ENCODE measurements at regions not wholly inside any gene's neighbourhood (a gene's known extent, or its start where the extent isn't known, plus 50 kb on each side); places are given as distances from the start of the nearest gene placed in this dataset.

DNA sequence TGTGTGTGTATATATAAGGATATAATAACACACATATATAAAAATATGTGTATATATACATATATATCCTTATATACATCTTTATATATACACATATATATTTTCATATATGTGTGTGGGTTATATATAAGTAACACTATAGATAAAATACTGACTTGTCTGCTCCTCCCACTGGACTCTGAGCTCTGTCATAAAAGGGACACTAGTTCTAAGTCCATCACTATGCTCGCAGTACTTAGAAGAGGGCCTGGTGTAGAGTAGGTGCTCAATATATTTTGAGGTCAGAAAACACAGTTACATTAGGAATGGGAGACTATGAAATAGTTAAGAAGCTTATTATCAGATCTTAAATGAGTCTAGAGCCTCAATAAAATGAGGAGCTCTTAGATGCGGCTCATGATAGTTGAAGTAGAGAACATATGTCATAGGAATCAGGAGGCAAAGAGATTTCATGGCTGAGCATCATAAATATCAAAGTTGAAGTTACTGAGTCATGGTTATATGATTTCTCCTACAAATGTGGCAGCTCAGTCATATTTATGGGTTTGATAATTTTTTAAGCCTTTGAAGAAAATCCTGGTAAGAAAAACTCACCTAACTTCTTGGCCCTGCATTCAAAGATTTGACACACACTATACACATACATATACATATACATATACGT, 371.2 kb upstream of the THBS1 start:
- DNase-seq (ENCODE audit: low read depth): no peak

DNA sequence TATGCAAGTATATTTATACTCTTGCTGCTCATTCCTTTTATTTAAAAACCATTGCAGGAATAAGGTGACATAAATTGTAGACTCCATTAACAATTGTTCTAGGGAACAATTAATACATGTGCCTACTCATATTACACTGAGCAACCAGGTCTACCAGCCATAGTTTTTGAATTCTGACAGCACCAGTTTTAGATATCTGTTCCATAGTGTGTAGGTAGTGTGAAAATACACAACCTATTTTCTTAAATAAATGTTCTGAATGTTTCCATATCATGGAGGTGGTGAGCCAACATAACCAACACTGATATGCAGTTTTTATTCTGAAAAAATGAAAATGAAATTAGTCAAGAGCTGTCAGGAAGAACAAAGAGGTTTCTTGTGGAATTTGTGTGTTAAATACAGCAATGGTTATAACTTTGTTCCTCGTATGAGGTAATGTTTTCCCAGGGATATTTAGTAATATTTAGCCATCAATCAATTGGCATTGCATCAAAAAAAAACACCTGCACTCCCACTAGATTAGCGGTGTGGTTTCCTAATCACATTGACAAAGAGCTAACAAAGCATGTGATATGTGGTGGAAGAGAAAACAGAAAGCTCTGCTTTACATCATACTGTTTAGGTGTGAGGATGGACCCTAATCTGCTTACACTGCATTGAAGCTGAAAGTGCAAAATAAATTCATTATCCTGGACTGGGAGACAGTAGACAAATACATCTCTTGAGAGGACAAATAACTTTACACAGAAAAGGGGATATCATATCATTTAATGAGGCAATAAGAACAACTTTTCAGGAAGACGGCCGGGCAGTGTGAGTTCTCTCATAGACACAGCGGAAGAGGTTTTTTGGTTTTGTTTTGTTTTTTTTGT, 369.5 kb upstream of the THBS1 start:
- DNase-seq (ENCODE audit: low read depth): no peak

DNA sequence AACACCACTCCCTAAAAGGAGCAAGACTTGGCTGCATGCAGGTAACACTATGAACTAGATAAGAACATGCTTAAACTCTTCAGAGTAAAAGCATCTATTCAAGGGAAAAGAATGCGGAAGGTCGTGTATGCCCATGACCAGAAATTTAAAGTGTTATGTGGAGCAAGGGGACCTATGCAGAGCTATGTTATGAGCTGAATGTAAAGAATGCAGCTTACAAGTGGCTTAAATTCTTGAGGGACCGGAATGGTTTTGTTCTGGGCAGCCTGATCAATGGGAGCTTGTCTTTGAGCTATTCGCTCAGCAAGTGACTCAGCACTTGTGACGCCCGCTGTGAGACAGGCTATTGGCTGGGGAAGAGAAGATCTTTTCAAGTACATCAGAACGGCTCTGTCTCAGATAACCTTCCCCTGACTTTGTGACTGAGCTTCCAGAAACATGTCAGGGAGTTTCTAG, 367.5 kb upstream of the THBS1 start:
- no peak for DNase-seq (ENCODE audit: low read depth)

DNA sequence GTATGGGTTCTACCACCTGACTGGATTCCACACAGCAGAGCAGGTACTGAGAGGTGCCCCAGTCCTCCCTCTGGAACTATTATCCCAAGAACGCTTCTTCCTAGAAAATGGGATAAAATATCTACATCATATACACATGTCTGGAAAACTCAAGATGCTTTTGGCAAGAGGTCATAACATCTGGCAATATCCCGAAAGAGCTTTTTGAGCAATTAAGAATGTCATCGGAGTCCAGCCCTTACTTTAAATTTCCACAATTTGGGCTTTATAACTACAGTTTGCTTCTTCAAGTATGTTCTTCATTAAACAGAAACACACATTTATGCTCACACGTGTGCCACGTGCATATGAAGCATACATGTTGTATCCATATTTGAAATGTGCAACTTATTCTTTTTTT, 365.9 kb upstream of the THBS1 start:
- no peak for DNase-seq (ENCODE audit: low read depth)

DNA sequence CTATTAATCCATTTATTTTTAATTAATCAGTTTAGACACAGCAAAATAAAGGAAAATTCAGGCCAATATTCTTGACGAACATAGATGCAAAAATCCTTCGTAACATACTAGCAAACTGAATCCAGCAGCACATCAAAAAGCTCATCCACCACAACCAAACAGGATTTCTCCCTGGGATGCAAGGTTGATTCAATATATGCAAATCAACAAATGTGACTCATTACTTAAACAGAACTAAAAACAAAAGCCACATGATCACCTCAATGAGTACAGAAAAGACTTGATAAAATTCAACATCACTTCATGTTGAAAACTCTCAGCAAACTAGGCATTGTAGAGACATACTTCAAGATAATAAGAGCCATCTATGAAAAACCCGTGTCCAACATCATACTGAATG, 364.1 kb upstream of the THBS1 start:
- no peak for DNase-seq (ENCODE audit: low read depth)

DNA sequence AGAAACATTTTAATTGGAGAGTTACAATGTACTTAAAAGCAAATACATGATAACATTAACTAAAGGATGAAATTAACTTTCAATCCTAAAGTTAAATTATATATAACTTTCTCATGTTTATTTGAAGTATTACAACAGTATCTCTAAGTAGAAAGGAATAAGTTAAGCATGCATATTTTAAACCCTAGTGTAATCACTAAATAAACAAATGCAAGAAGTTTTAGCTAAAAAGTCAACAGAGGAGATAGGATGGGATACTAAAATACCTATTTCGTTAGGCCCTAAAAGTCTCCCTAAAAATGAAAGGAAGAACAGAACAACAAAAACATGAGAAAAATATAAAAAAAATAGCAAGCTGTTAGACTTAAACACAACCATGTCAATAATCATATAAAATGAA, 361.3 kb upstream of the THBS1 start:
- no peak for DNase-seq (ENCODE audit: low read depth)

DNA sequence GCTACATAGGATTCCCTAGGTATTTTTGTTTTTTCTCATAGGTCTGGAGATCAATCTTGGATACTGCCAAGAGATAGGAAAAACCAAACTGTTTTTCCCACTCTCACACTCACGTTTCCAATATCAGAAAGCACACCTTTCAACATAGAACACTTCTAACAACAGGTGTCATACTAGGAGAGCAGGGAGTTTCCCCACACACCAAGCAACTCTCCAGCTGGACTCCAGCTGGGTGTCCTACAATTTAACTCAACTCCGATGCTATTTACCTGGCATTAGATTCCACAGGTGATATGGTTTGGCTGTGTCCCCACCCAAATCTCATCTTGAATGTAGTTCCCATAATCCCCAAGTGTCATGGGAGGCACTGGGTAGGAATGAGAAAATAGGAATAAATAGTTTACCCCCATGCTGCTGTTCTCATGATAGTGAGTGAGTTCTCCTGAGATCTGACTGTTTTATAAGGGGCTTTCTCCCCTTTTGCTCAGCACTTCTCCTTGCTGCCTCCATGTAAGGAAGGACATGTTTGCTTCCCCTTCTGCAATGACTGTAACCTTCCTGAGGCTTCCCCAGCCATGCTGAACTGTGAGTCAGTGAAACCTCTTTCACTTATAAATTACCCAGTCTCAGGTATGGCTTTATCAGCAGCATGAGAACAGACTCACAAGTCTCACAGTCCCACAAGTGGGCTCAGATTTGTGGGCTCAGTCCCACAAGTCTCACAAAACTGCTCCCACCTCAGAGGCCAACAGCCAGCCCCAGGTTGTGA, 354.5 kb upstream of the THBS1 start:
- no peak for DNase-seq (ENCODE audit: low read depth)

DNA sequence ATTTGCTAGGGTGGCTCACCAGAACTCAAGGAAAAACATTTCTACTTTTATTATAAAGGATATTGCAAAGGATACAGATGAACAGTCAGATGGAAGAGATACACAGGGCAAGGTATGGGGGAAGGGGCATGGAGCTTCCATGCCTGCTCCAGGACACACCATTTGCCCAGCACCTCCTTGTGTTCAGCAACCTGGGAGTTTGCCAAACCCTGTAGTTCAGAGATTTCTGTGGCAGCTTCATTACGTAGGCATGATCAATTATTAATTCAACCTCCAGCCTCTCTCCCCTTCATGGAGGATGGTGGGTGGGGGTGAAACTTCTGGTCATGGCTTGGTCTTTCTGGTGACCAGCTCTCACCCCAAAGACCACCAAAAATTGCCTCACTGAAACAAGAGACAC, 353.9 kb upstream of the THBS1 start:
- DNase-seq (ENCODE audit: low read depth): no peak

DNA sequence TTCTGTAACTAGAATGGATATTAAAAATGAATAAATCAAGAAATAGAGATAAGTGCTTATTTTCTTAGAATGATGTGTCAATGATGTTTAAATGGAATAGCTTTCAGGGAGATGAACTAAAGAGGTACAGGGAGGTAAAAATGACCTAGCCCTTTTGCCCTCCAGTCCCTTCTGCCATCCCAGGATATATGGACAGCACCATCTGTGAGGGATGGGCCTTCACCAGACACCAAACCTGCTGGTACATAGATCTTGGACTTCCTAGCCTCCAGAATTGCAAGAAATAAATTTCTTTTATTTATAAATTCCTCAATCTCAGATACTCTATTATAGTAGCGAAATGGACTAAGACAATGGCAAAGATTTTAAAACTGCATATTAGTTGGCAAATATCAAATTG, 352.0 kb upstream of the THBS1 start:
- no peak for DNase-seq (ENCODE audit: low read depth)

DNA sequence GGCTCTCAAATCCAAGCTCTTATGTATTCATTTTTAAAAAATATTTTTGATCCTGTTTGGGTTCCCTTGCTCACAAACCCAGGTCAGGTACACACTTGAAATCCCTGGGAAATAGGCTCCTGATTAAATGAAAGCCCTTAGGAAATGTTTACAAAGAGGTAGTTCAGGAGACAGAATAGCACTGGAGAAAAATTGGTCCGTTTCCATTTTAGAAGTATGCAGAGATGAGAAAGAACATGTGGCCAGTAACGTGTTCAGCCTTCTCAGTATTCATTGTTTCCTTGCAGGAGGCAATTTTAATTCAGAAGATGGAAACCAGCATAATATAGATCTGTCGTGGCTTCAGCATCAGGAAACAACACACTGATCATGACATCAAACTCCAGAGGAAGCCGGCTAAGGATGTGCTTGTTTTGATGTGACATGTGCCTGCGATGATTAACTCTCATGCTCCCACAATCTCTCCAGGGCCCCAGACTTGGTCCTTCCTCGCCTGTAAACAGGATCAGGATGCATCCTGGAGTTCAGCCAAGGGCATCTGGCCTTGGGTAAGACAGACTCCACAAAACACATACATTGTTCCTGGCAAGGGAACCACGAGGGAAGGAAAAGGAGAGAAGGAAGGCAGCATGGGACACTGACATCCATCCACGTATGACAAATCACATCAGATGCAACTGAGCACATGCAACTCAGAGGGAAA, 350.5 kb upstream of the THBS1 start:
- DNase-seq (ENCODE audit: low read depth): no peak

DNA sequence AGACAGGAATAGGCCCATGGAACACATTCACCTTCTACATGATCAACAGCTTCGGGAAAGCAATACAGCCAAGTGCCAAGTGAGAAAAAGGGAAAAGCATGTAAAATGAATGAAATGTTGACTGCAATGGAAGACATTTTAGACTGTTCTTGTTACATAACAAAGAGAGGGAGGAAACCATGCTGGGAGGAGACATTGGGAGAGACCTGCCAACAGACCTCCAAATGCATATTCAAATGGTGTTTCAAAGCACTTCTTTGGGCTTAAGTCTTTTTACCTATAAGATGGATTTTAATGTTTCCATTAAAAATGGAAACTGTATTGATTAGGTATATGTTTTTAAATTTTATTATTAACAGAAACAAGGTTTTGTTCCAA, 350.0 kb upstream of the THBS1 start:
- no peak for DNase-seq (ENCODE audit: low read depth)

DNA sequence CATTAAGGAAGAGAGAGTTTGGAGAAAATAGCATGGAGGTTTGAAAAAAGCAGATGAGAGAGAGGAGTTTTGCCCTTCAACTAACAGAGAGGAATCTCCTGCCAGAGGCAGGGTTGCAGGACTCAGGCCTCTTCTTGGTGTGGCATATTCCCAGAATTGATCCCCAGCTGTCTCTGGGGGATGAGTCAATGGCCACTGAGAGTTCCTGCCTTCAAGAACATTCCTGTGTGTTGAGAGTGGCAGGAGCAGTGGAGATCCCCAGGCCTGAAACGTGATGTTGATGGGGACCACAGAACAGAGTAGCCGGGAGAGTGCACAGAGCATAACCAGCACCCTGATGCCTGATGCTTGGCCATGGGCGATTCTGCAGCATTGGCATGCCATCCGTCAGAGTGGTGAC, 348.4 kb upstream of the THBS1 start:
- DNase-seq (ENCODE audit: low read depth): no peak

DNA sequence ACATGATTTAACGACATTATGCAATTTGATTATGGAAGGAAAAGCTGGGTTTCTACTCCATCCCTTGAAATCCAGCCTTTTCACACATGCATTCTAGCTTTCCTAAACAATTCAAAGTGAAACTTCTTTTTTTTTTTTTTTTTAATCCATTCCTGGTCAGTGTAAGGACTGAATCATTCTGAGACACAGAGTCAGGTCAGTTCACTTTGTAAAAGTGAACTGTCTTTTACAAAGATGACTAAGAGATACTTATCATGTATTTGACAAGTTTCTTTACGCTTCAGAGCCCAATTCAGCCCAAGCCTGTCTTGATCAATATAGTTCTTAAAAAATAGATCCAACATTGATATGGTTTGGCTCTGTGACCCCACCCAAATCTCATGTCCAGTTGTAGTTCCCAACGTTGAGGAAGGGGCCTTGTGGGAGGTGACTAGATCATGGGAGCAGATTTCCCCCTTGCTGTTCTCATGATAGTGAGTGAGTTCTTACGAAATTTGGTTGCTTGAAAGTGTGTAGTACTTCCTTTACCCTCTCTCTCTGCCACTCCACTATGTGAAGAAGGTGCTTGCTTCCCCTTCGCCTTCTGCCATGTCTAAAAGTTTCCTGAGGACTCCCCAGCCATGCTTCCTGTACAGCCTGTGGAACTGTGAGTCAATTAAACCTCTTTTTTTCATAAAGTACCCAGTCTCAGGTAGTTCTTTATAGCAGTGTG, 345.6 kb upstream of the THBS1 start:
- DNase-seq (ENCODE audit: low read depth): no peak

DNA sequence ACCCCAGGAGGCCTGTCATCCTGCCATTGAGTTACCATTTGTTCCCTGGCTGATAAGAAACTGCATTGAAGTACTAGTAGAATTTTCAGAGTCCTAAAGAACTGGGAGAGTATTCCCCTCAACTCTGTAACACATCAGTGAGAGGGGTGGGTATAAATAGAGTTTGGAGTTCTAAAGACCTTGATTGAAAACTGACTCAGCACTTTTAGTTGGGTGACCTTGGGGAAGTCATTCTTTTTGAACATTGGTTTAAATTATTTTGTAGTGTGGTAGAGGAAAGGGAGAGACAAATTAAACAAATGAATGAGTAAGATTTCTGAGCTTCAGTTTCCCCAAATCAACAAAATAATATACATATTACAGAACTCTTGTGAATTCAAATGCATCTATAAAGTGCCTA, 344.5 kb upstream of the THBS1 start:
- DNase-seq (ENCODE audit: low read depth): no peak

DNA sequence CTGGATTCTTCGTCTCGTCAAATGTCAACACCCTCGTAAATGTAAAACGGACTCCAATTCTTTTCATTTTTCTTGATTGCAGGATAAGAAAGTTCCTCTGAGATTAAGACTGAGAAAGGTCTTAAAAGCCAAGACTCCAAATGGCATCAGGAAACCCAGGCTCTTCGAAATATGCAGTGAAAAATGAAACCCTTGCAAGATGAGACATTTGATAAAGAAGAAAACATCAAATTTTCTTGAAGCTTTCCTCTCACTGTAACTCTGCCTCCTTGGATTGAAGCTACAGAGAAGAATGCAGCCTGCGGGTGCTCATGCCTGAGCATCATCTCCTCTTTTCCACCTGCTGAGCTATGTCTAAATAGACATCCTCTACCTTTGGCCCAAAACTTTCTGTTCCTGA, 342.4 kb upstream of the THBS1 start:
- no peak for DNase-seq (ENCODE audit: low read depth)

DNA sequence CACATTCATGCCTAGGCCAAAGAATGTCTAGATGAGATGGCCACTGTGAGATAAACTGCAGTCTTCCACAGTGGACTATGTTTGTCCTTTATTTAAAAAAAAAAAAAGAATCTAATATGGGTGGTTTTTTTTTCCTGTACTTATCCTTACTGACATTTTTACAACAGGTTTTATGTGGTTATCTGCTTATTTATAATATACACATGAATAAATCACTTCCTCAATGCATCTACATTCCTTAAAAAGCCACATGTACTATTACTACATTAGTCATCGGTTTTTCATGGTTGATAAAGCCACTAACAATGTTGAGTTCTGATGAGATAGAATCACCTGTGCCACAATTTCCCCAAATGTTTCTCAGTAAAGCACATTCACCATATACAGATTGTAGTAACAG, 341.3 kb upstream of the THBS1 start:
- DNase-seq (ENCODE audit: low read depth): no peak

DNA sequence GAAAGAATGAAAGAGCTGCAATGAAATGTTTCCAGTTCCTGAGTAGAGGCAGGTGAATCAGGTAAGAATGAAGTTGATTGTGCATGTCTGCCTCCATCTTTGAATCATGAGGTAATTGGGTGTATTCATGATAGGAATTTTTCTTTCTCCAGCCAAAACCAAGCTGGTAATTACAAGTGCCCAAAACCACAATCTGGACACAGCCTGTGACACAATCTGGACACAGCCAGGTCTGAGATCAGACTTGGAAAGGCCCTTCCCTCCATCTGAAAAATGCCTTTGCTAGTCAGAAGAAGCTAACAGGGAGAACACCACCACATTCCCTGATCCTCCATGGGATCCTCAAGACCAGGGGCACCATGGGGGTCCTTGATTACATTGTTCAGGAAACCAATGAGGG, 338.5 kb upstream of the THBS1 start:
- DNase-seq (ENCODE audit: low read depth): no peak

DNA sequence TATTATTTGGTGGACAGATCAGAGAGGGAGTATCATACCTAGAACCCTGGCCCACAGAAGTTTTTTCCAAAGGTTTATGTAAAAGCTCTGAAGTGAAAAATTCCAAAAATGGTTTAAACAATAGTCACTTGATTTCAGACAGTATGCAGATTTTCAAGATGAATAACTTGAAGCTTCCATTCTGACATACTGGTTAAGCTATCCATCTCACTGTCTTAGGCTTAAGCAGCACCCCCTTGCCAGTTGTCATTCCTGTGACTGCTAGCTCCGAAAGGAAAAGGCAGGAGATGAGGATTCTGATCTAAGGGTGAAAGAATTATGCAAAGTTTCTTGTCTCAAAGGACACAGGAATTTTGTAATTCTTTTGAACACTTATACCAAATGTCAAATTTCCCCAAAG, 337.5 kb upstream of the THBS1 start:
- no peak for DNase-seq (ENCODE audit: low read depth)

DNA sequence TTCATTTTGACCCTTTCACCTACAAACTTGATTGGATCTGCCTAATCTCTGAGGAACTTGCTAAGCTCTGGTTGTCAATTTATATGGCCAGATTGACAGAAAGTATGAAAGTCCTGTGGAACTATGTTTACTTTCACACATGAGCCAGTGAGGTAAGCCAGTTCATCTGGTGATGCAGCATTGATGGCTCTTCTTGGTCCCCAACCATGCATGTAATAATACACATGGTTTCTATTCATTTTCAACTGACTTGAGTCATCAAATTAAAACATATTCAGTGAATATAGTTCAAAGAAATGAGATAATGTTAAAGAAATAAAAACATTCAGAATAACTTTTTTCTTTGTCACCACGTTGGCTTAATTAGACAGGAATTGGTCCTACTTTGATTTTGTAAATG, 336.1 kb upstream of the THBS1 start:
- no peak for DNase-seq (ENCODE audit: low read depth)

DNA sequence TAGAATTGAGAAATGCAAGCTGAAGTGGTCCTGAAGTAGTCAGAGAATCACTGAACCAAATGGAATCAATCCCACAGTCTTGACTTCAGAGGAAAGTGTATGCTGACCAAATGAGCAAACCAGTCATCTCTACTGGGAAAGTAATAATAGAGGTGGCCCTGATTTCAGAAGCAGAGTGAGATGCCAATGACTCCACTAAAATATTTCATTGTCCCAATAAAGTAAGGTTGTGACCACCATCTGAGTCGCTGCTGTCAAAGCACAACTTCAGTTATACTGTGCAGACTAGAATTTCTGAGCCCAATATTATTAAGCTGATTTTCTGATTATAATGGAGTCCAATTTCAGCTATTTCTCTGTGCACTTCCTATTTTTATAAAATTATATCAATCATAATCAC, 334.4 kb upstream of the THBS1 start:
- no peak for DNase-seq (ENCODE audit: low read depth)

DNA sequence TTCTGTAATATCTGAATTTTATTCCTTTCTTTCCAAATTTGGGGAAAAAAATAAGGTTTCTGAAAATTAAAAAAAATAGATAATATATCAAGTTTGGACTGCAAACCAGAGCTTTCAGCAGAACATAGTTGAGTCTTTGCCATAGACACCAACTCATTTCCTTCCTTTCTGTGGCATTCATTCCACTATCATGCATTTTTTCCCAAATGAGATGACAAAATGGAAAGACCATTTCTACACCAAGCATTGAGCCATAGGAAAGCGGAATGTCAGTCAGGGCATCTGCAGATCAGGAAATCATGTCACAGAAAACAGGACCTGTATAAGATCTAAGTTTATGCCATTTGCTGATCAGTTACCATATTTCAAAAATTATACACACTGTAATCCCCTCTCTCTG, 333.3 kb upstream of the THBS1 start:
- DNase-seq (ENCODE audit: low read depth): no peak

DNA sequence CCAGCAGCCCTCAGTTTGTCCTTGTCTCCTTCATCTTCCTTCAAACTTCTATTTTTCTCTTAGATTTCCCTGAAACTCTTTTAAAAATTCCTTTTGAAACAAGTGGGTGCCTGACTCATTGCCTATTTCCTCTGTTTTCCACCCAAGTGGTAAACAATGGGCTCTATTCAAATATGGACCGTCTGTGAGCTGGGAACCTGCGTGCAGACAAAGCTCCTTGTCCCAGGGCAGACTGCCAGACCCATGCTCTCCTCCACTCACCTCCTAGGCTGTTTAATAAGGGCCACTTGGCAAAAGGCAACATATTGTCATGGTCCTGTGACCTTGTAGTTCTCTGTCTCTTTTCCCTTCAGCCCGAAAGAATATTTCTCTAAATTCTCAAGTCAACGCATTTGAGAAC, 332.7 kb upstream of the THBS1 start:
- DNase-seq (ENCODE audit: low read depth): no peak
